ENCODE measurements at regions not wholly inside any gene's neighbourhood (a gene's known extent, or its start where the extent isn't known, plus 50 kb on each side); places are given as distances from the start of the nearest gene placed in this dataset.

DNA sequence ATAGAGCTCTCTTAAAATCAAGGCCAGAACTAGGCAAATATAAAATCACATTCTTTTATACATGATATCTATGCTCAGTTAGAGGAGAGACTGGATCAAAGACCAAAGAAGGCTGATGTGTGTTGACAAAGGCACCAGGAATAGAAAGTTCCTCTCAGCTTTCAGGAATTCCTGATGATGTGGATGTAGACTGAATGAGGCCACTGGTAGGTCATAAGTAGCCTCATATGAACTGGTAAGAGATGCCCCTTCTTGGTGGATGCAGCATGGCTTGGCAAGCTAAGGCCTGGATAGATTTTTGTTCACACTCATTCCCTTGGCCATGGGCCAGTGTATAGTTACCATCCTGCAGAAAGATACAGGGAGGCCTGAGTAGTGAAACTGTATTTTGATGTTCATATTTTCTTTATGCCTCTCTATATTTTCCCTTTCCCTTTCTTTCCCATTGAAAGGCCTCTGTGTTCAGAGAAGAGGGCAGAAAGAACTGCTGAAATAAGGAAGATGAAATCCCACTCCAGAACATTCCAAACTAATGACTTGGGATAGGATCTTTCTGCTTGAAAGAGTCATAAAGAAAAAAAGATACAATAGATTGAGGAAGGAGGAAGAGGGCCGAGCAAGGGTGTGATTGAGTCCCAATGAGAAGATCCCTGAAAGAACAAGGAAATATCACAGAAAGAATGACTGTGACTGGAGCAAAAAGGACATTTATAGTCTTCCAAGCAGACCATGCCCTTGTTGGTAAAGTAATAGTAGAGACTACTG lies 2182.7 kb upstream of the PIK3C3 start:
- Histone ChIP-seq H3K9me3 (replicated peaks; ENCODE audit: control insufficient read depth, insufficient read depth, low read length) (no peaks in the 10 kb centered on the region), H3K79me2 (ENCODE audit: control insufficient read depth, insufficient read depth, low read length) (no peaks in the 10 kb centered on the region), H3K4me1 (ENCODE audit: control insufficient read depth, insufficient read depth, low read length) (no peaks in the 10 kb centered on the region), H3K4me2 (ENCODE audit: control insufficient read depth, insufficient read depth) (no peak overlapping the region), H3K27me3 (replicated peaks in 1 of 2; ENCODE audit: control insufficient read depth in 2 of 2, insufficient read depth in 2 of 2, low read length in 1 of 2) (no peaks in the 10 kb centered on the region), H3K36me3 (ENCODE audit: control insufficient read depth in 2 of 2, insufficient read depth in 2 of 2, low read length in 1 of 2) (no peaks in the 10 kb centered on the region), H4K20me1 (ENCODE audit: control insufficient read depth, insufficient read depth) (no peaks in the 10 kb centered on the region), H2AFZ (ENCODE audit: control insufficient read depth, low read depth, low read length) (no peak overlapping the region), H3K4me3 (no peak overlapping the region), H3K9ac (ENCODE audit: control insufficient read depth, insufficient read depth, low read length) (no peak overlapping the region), H3K27ac (ENCODE audit: control insufficient read depth, insufficient read depth) (no peak overlapping the region)
- SMC1A ChIA-PET (ENCODE audit: uncharacterized antibody, unreplicated experiment): no interaction called here
- CTCF ChIA-PET: no interaction called here
- in situ Hi-C loops (cut with MboI): no loop called here
- no peak for DNase-seq (ENCODE audit: low read depth, low spot score)
- POLR2A ChIA-PET: no interaction called here
- RAD21 ChIA-PET (ENCODE audit: unreplicated experiment): no interaction called here
- 7% methylated on average over 1 of the region's 1 CpG for WGBS (ENCODE audit: insufficient coverage, insufficient replicate concordance, low lambda C conversion rate, missing lambda C conversion rate)
- intact Hi-C loops (cut with micrococcal nuclease; ENCODE audit: unreplicated experiment): no loop called here
- FAIRE-seq: no peak
- ATAC-seq: no peak
- BruUV-seq (replicated peaks): no TSS peak
- no peak for TF ChIP-seq BRCA1 (IDR thresholded peaks at IDR 0.05; ENCODE audit: low read depth, low read length)
- no peak for TF ChIP-seq STAT3 (IDR thresholded peaks at IDR 0.05; ENCODE audit: low read depth, low read length)
- TF ChIP-seq, protein P1, sequence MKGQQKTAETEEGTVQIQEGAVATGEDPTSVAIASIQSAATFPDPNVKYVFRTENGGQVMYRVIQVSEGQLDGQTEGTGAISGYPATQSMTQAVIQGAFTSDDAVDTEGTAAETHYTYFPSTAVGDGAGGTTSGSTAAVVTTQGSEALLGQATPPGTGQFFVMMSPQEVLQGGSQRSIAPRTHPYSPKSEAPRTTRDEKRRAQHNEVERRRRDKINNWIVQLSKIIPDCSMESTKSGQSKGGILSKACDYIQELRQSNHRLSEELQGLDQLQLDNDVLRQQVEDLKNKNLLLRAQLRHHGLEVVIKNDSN (IDR thresholded peaks at IDR 0.05; ENCODE audit: borderline replicate concordance, extremely low read length, insufficient read depth, low read depth, low read length): no peak
- TF ChIP-seq HDGF (IDR thresholded peaks at IDR 0.05): no peak
- TF ChIP-seq TAF1 (IDR thresholded peaks at IDR 0.05; ENCODE audit: borderline replicate concordance, low read depth, low read length): no peak
- TF ChIP-seq RBBP5 (conservative IDR thresholded peaks at IDR 0.05): no peak
- TF ChIP-seq DPF2 (IDR thresholded peaks at IDR 0.05): no peak
- no peak for TF ChIP-seq NFYB (IDR thresholded peaks at IDR 0.05; ENCODE audit: insufficient read depth, low read depth, low read length)
- TF ChIP-seq, protein P2, sequence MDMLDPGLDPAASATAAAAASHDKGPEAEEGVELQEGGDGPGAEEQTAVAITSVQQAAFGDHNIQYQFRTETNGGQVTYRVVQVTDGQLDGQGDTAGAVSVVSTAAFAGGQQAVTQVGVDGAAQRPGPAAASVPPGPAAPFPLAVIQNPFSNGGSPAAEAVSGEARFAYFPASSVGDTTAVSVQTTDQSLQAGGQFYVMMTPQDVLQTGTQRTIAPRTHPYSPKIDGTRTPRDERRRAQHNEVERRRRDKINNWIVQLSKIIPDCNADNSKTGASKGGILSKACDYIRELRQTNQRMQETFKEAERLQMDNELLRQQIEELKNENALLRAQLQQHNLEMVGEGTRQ (IDR thresholded peaks at IDR 0.05; ENCODE audit: borderline replicate concordance, low read depth, low read length): no peak

Data from GM12878 (cell line).